Osteocyte (in vitro differentiated cells): ENCODE measurements at regions not wholly inside any gene's neighbourhood (a gene's known extent, or its start where the extent isn't known, plus 50 kb on each side); places are given as distances from the start of the nearest gene placed in this dataset.

Experiments
- DNase-seq: peaks from one replicate; pipeline ENCODE4 v3.0.0; 2021; ENCODE audit warnings: mixed read lengths; ENCODE audit not compliant: unreplicated experiment; ENCODE audit errors: extremely low spot score
- H3K27ac Mint-ChIP-seq: one replicate; pipeline ENCODE4 v1.8.0; 2021; ENCODE audit warnings: mild to moderate bottlenecking, mixed read lengths; ENCODE audit not compliant: unreplicated experiment
- H3K27me3 Mint-ChIP-seq: one replicate; pipeline ENCODE4 v1.8.0; 2021; ENCODE audit warnings: mixed read lengths; ENCODE audit not compliant: unreplicated experiment
- H3K36me3 Mint-ChIP-seq: one replicate; pipeline ENCODE4 v1.8.0; 2021; ENCODE audit warnings: mixed read lengths; ENCODE audit not compliant: unreplicated experiment
- H3K4me1 Mint-ChIP-seq: one replicate; pipeline ENCODE4 v1.8.0; 2021; ENCODE audit warnings: mixed read lengths; ENCODE audit not compliant: unreplicated experiment
- H3K4me3 Mint-ChIP-seq: one replicate; pipeline ENCODE4 v1.8.0; 2021; ENCODE audit warnings: mild to moderate bottlenecking, moderate library complexity, mixed read lengths; ENCODE audit not compliant: unreplicated experiment
- H3K9me3 Mint-ChIP-seq: one replicate; pipeline ENCODE4 v1.8.0; 2021; ENCODE audit warnings: mixed read lengths; ENCODE audit not compliant: unreplicated experiment
- CTCF ChIP-seq: fragments of 200-600 bp; sonication (generic); IDR thresholded peaks from 2 replicates; pipeline ENCODE4 v1.5.0; 2021; ENCODE audit warnings: antibody characterized with exemption, mild to moderate bottlenecking, moderate library complexity

GRCh38 chr20:12198281-12198680, 280.6 kb downstream of the BTBD3 start:
- H3K27me3 Mint-ChIP-seq = no peaks in the 10 kb centered on the region
- H3K4me3 Mint-ChIP-seq = no peak overlapping the region
- no peaks in the 10 kb centered on the region for H3K9me3 Mint-ChIP-seq
- H3K27ac Mint-ChIP-seq = no peak overlapping the region
- H3K4me1 Mint-ChIP-seq = no peaks in the 10 kb centered on the region
- DNase-seq = no peak
- no peak for TF ChIP-seq CTCF
- H3K36me3 Mint-ChIP-seq = no peaks in the 10 kb centered on the region

- Mint-ChIP-seq H3K4me1 (no peaks in the 10 kb centered on the region), H3K9me3 (no peaks in the 10 kb centered on the region), H3K27me3 (no peaks in the 10 kb centered on the region), H3K27ac (no peak overlapping the region), H3K4me3 (no peak overlapping the region), H3K36me3 (no peaks in the 10 kb centered on the region)
- DNase-seq = no peak
- TF ChIP-seq CTCF = no peak
These were observed 282.0 kb downstream of the BTBD3 start for GRCh38 chr20:12199703-12200102.

- H3K9me3 Mint-ChIP-seq = peaks cover 3% of the 10 kb centered on the region
- H3K4me3 Mint-ChIP-seq = no peak overlapping the region
- no peaks in the 10 kb centered on the region for H3K27me3 Mint-ChIP-seq
- no peaks in the 10 kb centered on the region for H3K4me1 Mint-ChIP-seq
- no peak for TF ChIP-seq CTCF
- no peak overlapping the region for H3K27ac Mint-ChIP-seq
- no peak for DNase-seq
- H3K36me3 Mint-ChIP-seq = no peaks in the 10 kb centered on the region
These were observed 283.7 kb downstream of the BTBD3 start for GRCh38 chr20:12201289-12201991.

GRCh38 chr20:12203399-12203798, 285.7 kb downstream of the BTBD3 start:
- Mint-ChIP-seq H3K4me1 (no peaks in the 10 kb centered on the region), H3K27ac (no peak overlapping the region), H3K36me3 (no peaks in the 10 kb centered on the region), H3K27me3 (no peaks in the 10 kb centered on the region), H3K4me3 (no peak overlapping the region), H3K9me3 (peaks cover 3% of the 10 kb centered on the region)
- TF ChIP-seq CTCF = no peak
- no peak for DNase-seq

- Mint-ChIP-seq H3K9me3 (peaks cover 3% of the 10 kb centered on the region), H3K27me3 (no peaks in the 10 kb centered on the region), H3K4me3 (no peak overlapping the region), H3K27ac (no peak overlapping the region), H3K4me1 (no peaks in the 10 kb centered on the region), H3K36me3 (no peaks in the 10 kb centered on the region)
- no peak for TF ChIP-seq CTCF
- DNase-seq = no peak
These were observed 286.3 kb downstream of the BTBD3 start for GRCh38 chr20:12203981-12204380.
